NCI-H1105 (cell line): ENCODE measurements at regions not wholly inside any gene's neighbourhood (a gene's known extent, or its start where the extent isn't known, plus 50 kb on each side); places are given as distances from the start of the nearest gene placed in this dataset.

Experiments
- DNase-seq: peaks from one replicate; lab custom pipeline; 2025; lab: John Stamatoyannopoulos, UW

- DNase-seq = no peak
Observed at GRCh38 chr1:87880098-87880760, 551.5 kb downstream of the LMO4 start.

DNA sequence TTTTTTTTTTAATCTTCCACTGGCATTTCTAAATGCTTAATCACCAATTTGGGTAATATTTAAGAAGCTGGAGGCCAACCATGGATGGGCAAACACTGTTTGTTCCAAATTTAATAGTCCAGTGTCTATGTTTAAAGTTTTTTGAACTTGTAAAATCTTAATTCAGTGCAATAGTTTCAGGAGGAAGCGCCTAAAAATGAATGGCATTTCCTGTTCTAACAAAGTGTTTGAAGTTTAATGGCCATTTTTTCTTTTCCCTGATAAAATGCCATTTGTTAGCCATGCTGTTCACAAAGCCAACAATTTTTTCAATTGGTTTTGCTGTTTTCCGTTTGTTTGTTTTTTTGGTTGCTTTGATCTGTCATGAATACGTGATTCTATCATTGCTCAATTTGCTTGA, 552.1 kb downstream of the LMO4 start:
- no peak for DNase-seq

DNA sequence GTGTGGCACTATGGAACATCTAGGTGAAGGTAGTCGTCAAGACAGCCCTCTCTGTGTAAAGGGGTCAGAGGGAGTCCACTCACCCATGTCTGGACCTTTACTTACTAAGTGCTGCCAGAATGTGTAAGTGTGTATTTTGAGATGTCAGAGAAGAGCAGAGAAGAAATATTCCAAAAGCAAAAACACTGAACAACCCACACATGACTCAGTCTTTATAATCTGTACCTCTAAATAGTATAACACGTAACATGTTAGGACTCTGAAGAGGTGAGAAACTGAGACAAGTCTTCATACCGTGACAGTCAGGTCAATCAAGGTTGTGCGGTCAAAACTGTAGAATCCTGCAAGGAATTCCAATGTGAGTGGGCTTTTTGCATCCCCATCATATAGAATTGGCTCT, 555.2 kb downstream of the LMO4 start:
- DNase-seq = no peak

GRCh38 chr1:87884581-87884980, 555.9 kb downstream of the LMO4 start:
- DNase-seq = no peak

- no peak for DNase-seq
Observed at GRCh38 chr1:87885278-87886025, 556.8 kb downstream of the LMO4 start.

GRCh38 chr1:87887100-87887499, 558.4 kb downstream of the LMO4 start:
- DNase-seq = no peak

DNA sequence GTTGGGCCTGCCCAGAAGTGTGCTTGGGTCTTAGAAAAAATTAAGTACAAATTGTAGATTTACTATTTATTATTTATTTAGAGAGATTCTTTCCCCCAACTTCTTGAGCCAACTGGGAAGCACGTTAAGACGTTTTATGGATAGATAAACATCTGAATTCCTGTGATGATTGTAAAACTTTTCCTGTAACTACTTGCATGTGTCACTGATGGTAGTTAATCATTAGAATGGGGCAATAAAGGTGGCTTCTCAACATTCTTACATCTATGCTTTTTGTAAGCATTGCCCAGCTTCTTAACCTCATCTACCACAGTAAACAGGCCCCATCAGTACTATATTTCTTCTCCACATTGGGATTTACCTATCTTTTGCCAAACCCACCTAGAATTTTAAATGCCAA, 559.8 kb downstream of the LMO4 start:
- DNase-seq = no peak

DNA sequence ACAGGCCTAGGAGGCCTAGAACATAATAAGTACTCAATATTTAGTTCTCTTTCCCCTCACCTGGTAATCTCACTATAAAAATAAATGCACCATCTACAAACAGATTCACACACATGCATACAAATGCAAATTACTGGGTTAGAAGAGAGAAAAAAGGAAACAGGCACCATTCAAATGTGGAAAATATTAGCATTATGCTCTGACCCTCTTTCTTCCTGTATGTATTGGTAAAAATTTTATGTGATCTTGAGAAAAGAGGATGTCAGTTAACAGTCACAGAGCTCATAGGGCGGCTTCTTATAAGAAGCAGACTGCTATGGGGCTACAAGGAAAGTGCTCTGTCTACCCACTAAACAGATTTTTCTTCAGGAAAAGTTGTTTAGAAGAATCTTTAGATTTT, 565.4 kb downstream of the LMO4 start:
- no peak for DNase-seq

GRCh38 chr1:87897481-87897880, 568.8 kb downstream of the LMO4 start:
- DNase-seq = no peak

- no peak for DNase-seq
Observed at GRCh38 chr1:87898431-87898830, 569.8 kb downstream of the LMO4 start.

GRCh38 chr1:87899017-87899416, 570.3 kb downstream of the LMO4 start:
- DNase-seq = no peak

GRCh38 chr1:87899746-87900145, 571.1 kb downstream of the LMO4 start:
- no peak for DNase-seq

GRCh38 chr1:87902830-87903229, 574.1 kb downstream of the LMO4 start:
- DNase-seq = no peak

GRCh38 chr1:87903242-87903641, 574.6 kb downstream of the LMO4 start:
- DNase-seq = no peak

GRCh38 chr1:87904651-87905050, 576.0 kb downstream of the LMO4 start:
- DNase-seq = no peak

DNA sequence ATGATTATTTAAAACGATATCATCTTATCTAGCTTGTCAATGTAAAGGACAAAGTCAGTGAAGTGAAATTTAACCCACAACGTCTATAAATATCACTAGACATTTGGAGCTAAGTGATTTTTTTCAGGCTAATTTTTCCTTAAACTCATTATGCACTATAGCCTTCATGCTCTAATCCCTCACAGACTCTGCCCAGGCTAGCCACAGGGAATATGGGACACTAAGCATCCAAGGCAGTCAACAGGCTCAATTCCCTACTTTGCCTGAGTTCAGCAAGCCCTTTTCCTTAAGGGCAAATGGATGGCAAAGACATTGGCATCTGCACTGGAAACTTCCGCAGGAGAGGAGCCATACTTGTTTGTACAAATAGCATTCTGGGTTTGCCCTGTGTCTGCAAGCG, 577.0 kb downstream of the LMO4 start:
- DNase-seq = no peak

DNA sequence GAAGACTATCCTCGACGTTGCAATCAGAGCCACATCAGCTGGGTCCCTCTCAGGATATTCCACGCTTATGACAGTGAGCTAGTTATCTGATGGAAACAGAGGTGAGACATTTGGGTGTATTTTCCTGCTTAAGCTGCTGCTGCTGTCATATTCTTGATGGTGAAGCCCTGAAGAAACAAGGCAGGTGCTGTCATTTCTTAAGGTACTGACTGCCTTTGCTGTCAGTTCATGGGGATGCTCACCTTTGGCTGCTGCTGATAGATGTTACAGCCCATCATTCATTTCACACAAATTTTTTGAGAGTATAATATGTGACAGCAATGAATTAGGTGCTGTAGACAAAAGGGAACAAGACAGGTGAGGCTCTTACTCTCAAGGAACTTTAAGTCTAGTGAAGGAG, 577.4 kb downstream of the LMO4 start:
- DNase-seq = no peak

DNA sequence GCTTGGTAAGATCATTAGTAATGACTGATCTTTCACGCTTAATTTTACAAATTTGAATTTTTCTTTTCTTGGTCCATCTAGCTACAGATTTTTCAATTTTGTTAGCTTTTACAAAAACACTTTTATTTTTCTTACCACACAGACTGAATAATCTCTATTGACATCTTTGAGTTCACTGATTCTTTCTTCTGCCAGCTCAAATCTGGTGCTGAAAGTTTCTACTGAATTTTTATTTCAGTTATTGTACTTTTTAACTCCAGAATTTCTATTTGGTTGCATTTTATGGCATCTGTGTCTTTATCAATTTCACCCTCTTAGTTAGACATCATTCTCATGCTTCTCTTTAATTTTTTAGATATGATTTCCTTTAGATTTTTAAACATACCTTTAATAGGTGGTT, 584.7 kb downstream of the LMO4 start:
- no peak for DNase-seq

DNA sequence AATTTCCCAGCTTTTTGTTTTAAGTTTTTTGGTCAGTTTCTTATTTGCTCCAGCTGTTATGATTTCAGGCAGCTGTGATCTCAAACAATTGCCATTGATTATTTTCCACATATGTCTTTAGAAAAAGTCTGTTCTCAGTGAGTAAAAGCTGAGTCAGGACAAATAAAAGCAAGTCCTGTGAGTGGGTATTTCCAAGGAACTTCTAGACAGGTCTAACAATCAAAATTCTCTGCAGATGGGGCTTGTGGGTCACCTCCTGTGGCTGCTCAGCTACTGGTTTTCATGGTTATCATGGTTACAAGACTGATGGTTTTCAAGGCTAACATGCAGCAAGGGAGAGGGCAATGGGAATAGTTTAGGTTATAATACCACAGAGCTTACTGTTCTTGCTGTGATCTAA, 585.7 kb downstream of the LMO4 start:
- DNase-seq = no peak

DNA sequence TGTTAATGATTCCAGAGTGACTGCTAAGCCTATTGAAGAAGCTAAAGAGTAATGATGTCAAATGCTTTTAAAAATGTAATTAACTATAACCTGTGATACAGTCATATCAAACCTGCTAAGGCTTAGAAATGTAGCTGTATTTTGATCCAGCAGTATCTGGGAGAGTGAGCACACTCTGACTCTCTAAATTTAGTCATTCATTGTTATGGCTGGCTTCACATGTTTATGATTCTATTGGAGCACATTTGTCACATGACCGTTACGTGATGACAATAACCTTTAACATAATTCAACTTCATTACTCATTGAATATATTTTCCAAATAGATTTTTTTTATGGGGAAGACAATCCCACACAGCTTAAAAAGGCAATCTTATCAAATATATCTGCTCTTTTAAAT, 587.1 kb downstream of the LMO4 start:
- no peak for DNase-seq

DNA sequence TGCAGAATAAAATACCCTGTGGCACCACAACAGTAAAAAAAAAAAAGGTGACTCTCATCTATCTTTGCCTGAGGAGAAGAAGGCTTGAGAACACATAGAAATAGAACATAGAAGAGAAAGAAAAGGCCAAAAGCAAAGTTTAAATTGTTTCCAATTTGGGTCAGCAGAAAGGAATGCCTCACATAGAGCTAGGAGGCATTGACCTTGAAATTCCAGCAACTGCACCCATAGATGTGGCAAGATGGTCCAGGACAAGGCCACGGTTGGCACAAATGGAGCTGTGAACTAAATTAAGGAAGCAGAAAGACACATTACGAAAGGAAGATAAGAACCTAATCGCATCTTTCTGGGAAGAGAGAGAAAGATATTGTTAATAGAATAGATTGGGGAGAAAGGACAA, 588.3 kb downstream of the LMO4 start:
- no peak for DNase-seq

- no peak for DNase-seq
Observed at GRCh38 chr1:87918398-87918797, 589.7 kb downstream of the LMO4 start.

DNA sequence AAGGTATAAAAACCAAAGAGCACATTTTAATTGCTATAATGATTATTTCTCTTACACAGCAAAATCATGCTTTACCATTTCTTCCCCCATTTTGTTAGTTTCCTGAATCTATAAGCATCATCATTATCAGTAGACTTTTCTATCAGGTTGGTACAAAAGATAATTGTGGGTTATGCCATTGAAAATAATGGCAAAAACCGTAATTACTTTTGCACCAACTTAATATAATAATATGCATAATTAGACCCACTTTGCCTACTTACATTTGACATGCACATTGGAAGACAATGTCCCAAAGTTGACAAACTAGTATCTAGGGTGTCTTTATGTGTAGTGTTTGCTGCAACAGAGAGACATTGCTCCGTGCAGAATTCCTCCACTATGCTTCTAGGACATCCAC, 594.2 kb downstream of the LMO4 start:
- DNase-seq = no peak
